Activated naive CD4-positive, alpha-beta T cell treated with anti-CD3 and anti-CD28 coated beads for 36 hours (primary cell): ENCODE measurements at regions not wholly inside any gene's neighbourhood (a gene's known extent, or its start where the extent isn't known, plus 50 kb on each side); places are given as distances from the start of the nearest gene placed in this dataset.

Source experiments
- CTCF ChIA-PET: fragments of 350-600 bp; sonication (Branson Sonifier 250); formaldehyde crosslinking; loops from one replicate; lab custom pipeline; 2021; ENCODE audit warnings: antibody characterized with exemption; lab: Charles Lee
- DNase-seq: peaks from one replicate; pipeline ENCODE4 v3.0.0-alpha.2; 2020
- H3K27ac Mint-ChIP-seq: one replicate; pipeline ENCODE4 v1.8.0; 2021; ENCODE audit warnings: mild to moderate bottlenecking, mixed read lengths
- H3K27me3 Mint-ChIP-seq: one replicate; pipeline ENCODE4 v1.8.0; 2021; ENCODE audit warnings: low read depth, mixed read lengths
- H3K36me3 Mint-ChIP-seq: one replicate; pipeline ENCODE4 v1.8.0; 2021; ENCODE audit warnings: low read depth, mixed read lengths
- H3K4me1 Mint-ChIP-seq: one replicate; pipeline ENCODE4 v1.8.0; 2021; ENCODE audit warnings: low read depth, mixed read lengths
- H3K4me3 Mint-ChIP-seq: one replicate; pipeline ENCODE4 v1.8.0; 2021; ENCODE audit warnings: mild to moderate bottlenecking, moderate library complexity, mixed read lengths
- H3K9me3 Mint-ChIP-seq: one replicate; pipeline ENCODE4 v1.8.0; 2021; ENCODE audit warnings: mixed read lengths
- intact Hi-C: fragments of 100-400 bp; cut with micrococcal nuclease; formaldehyde crosslinking; loops from one replicate; pipeline ENCODE4 v1.15.1; 2023

DNA sequence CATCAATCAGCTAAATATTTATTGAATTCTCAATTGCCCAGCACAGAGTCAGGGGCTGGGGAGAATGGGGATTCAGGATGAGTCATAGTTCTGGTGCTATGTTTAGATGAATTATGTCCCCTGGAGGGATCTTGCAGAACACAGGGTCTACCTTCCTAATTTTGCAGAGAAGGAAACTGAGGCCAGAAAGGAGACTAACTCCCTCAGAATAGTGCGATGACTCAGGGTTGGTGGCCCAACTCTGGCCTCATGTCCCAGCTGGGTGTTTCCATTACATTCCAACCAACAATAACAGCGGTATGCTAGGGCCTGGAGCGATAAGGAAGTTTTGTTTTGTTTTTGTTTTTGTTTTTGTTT is 270.9 kb downstream of the TLE3 start:
- Mint-ChIP-seq H3K36me3 (no peaks in the 10 kb centered on the region), H3K27me3 (no peaks in the 10 kb centered on the region), H3K4me3 (no peak overlapping the region), H3K27ac (no peak overlapping the region), H3K4me1 (no peaks in the 10 kb centered on the region), H3K9me3 (no peaks in the 10 kb centered on the region)
- no peak for DNase-seq
- CTCF ChIA-PET, result interaction anchor here (0.6 kb wide), 1 partner anchor 85 kb away, joined by 3 read pairs; no protein-coding TSS in a partner anchor
- intact Hi-C loops, result no loop called here

DNA sequence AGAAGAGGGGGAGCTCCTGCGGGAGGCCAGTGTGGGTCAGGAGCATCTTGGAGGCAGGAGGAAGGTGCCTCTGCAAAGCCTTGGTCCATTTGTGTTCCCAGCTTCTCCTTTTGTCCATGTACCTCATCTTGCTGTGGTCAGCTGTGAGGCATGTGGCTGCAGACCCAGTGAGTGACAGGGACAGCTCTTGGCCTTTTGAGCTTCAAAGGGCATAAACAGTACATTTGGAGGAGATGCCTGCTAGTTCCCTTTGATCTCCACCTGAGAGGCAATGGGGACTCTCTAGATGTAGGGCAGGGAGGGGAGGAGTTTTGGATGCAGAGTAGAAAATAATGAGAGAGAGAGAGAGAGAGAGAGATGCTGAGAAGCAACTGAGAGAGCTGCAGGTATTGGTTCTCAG is 270.0 kb downstream of the TLE3 start:
- no peak for DNase-seq
- Mint-ChIP-seq H3K9me3 (no peaks in the 10 kb centered on the region), H3K36me3 (no peaks in the 10 kb centered on the region), H3K27ac (no peak overlapping the region), H3K27me3 (no peaks in the 10 kb centered on the region), H3K4me1 (no peaks in the 10 kb centered on the region), H3K4me3 (no peak overlapping the region)
- CTCF ChIA-PET, result no interaction called here
- intact Hi-C loops, result no loop called here

DNA sequence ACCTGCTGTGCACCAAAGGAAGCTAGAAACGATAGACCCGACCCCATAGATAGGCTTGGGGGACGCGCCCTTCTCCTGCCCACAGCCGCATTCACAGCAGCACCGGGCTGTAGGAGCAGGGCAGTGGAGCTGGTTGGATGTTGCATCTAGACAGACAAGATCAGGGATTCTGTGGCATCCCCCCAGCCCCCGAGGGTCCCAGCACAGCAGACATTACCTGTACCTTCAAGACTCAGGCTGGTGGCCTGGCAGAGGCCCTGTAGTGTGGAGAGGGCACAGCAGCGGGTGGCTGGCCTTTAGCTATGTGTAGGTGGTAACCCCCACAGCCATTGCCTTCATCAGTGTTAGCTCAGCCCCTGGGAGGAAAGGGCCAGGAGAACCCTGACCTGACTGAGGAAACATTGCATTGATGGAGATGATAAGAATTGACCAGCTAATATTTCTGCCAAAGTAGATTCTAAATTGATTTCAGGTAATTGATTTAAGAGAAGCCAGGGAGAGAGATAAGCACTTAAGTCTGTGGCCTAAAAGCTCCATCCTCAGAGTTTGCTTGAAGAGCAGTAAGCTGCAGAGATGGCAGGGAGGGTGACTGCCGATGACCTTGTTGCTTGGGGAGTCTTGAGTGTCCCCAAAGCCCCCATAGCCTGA is 269.4 kb downstream of the TLE3 start:
- no peak for DNase-seq
- H3K27ac Mint-ChIP-seq, result no peak overlapping the region
- no peaks in the 10 kb centered on the region for H3K9me3 Mint-ChIP-seq
- H3K36me3 Mint-ChIP-seq, result no peaks in the 10 kb centered on the region
- CTCF ChIA-PET, result no interaction called here
- H3K4me1 Mint-ChIP-seq, result no peaks in the 10 kb centered on the region
- intact Hi-C loops, result no loop called here
- H3K4me3 Mint-ChIP-seq, result no peak overlapping the region
- no peaks in the 10 kb centered on the region for H3K27me3 Mint-ChIP-seq

DNA sequence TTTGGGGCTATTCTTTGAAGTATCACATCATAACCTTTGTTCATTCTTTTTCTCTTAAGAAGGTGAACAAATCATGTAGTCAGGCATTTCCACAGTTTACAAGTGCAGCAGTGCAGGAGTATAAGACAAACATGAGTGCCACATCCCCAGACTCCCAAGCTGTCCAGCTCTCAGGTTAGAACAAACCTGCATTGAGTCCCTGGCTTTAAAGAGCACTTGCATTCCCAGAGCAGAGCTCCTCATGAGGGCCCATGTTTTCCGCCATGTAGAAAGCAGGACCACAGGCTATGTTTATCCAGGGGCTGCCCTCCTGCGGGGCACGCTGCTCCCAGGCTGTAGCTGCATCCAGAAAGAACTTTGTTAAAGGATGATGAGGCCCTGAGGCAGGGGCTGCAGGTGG is 267.7 kb downstream of the TLE3 start:
- intact Hi-C loops, result no loop called here
- H3K27ac Mint-ChIP-seq, result no peak overlapping the region
- CTCF ChIA-PET, result no interaction called here
- H3K9me3 Mint-ChIP-seq, result no peaks in the 10 kb centered on the region
- no peaks in the 10 kb centered on the region for H3K36me3 Mint-ChIP-seq
- DNase-seq, result no peak
- H3K4me3 Mint-ChIP-seq, result no peak overlapping the region
- H3K27me3 Mint-ChIP-seq, result no peaks in the 10 kb centered on the region
- H3K4me1 Mint-ChIP-seq, result no peaks in the 10 kb centered on the region

DNA sequence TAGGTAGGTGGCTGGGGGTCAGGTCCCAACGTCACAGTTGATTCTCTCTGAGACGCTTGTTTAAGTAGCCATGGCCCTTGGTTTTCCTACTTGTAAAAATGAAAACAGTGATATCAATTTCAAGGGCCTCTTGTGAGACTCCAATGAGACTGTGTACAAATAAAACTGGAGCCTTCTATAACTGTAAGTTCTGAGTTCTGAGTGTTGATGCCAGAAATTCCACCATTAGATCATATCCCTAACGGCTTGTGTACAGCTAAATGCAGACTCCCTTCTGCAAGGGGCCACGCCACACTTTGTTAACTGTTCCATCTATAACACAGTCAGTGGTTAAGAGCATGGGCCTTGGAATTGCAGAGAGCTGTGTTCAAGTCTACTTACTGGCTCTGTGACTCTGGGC is 267.3 kb downstream of the TLE3 start:
- H3K9me3 Mint-ChIP-seq, result no peaks in the 10 kb centered on the region
- intact Hi-C loops, result no loop called here
- H3K36me3 Mint-ChIP-seq, result no peaks in the 10 kb centered on the region
- no peak overlapping the region for H3K27ac Mint-ChIP-seq
- CTCF ChIA-PET, result no interaction called here
- no peaks in the 10 kb centered on the region for H3K4me1 Mint-ChIP-seq
- no peak for DNase-seq
- no peak overlapping the region for H3K4me3 Mint-ChIP-seq
- no peaks in the 10 kb centered on the region for H3K27me3 Mint-ChIP-seq

DNA sequence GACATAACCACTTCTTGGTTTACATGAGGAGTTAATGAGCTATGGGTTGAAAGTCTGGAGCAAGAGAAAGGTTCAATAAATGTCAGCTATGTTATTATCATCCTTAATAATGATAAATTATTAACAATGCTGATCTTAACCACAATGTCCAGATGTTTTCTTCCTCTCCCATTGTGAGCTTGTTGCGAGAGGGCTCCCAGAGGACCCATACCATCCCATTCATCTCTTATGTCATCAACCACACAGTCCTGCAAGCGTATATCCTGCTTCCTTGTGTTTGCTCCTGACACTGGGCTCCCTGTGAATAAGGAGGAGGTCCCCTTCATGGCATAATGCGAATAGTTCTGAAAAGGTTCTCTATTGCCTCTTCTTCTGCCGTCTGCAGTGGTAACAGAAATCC is 266.8 kb downstream of the TLE3 start:
- H3K9me3 Mint-ChIP-seq, result no peaks in the 10 kb centered on the region
- no peaks in the 10 kb centered on the region for H3K4me1 Mint-ChIP-seq
- DNase-seq, result no peak
- no peaks in the 10 kb centered on the region for H3K36me3 Mint-ChIP-seq
- H3K4me3 Mint-ChIP-seq, result no peak overlapping the region
- H3K27me3 Mint-ChIP-seq, result no peaks in the 10 kb centered on the region
- H3K27ac Mint-ChIP-seq, result no peak overlapping the region
- CTCF ChIA-PET, result interaction anchor here (0.9 kb wide), 1 partner anchor 254 kb away, joined by 3 read pairs; no protein-coding TSS in a partner anchor
- intact Hi-C loops, result no loop called here

DNA sequence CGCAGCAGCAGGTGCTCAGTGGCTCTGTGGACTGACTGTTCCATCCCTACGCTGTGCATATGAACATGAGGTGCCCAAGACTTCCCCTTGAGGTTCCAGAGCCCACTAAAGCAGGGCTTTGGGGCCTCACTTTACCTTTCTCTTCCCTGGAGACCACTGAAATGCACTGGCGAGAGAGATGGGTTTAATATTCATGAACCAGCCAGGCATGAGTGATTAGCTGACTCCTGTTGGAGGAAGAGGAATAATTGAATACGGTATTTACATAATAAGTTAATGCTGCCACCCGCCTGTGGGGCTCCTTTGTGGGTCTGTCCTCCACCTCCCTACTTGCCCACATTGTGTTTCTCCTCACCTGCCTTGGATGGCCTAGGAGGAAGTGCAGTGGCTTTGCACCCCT is 263.4 kb downstream of the TLE3 start:
- Mint-ChIP-seq H3K9me3 (no peaks in the 10 kb centered on the region), H3K4me3 (no peak overlapping the region), H3K4me1 (no peaks in the 10 kb centered on the region), H3K27ac (no peak overlapping the region), H3K36me3 (no peaks in the 10 kb centered on the region), H3K27me3 (no peaks in the 10 kb centered on the region)
- no peak for DNase-seq
- intact Hi-C loops, result no loop called here
- CTCF ChIA-PET, result no interaction called here

DNA sequence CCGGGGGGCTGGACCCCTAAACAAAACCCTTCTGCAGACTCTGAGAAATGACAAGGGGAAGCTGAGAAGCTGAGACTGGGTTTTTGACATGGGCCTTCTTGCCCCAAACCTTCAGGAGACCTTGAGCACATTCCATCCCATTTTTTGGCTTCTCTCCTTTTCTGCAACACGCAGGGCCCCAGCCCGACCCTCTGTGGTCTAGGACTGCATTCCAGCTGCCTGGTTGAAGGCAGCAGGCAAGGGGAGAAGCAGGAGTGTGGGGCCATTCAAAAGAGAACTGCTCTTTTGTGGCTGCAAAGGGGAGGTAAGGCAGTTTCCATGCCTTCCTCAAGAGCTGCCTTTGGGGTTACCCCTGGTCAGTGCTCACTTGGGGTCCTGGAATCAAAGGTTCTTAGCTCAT is 263.0 kb downstream of the TLE3 start:
- no peak overlapping the region for H3K4me3 Mint-ChIP-seq
- H3K27ac Mint-ChIP-seq, result no peak overlapping the region
- intact Hi-C loops, result no loop called here
- H3K36me3 Mint-ChIP-seq, result no peaks in the 10 kb centered on the region
- DNase-seq, result no peak
- no peaks in the 10 kb centered on the region for H3K4me1 Mint-ChIP-seq
- CTCF ChIA-PET, result interaction anchor here (0.9 kb wide), 1 partner anchor 19 kb away, joined by 3 read pairs; no protein-coding TSS in a partner anchor
- no peaks in the 10 kb centered on the region for H3K9me3 Mint-ChIP-seq
- H3K27me3 Mint-ChIP-seq, result no peaks in the 10 kb centered on the region

DNA sequence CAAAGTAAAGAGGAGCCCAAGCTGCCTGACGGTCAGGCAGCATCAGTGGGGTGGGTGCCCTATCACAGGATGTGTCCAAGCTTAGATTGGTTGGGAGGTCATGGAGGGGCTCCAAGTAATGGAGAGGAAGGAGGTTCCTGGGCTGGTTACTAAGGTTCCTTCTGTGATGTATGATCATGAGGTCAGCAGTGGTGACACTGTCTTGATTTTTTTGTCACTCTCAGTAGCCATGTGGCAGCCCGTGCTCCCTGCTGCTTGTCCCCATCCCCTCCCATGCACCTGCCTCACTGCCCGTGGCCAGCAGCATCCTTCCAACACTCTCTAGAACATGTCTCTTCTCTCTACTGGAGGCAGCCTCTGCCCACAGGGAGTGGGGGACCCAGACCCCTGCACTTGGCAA is 261.7 kb downstream of the TLE3 start:
- no peaks in the 10 kb centered on the region for H3K4me1 Mint-ChIP-seq
- CTCF ChIA-PET, result interaction anchor here (0.9 kb wide), 1 partner anchor 18 kb away, joined by 3 read pairs; no protein-coding TSS in a partner anchor

DNA sequence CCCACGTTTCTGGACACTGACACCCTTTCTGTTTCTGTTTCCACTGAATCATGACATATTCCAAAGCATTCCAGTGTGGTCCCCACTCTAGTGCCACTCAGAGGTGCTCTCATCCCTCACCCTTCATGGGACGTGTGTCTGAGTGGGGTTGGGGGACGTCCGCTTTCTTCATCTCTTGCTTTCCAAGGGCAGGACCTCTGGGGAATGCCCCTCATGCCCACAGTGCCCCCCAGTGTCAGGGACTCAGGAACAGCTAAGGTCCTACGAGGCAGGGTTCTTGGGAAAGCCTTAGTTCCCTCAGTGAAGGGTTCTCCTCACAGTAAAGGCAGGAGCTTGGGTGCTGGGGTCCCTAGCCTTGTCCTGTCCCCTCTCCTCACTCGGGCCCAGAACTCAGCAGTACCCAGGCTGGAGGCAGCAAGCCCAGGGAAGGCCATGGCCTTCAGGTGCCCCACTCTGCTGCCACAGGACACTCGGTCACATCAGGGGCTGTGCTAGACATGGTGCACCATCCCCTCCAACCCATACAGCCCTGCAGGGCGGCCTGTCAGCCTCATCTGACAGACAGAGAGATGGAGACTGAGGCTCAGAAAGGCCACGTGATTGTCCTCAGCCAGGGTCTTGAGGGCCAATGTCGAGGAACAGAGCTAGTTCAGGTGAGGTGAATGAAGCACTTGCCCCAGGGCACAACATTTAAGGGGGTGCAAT is 261.0 kb downstream of the TLE3 start:
- Mint-ChIP-seq H3K4me1 (no peaks in the 10 kb centered on the region), H3K9me3 (no peaks in the 10 kb centered on the region), H3K27me3 (no peaks in the 10 kb centered on the region), H3K4me3 (no peak overlapping the region), H3K36me3 (no peaks in the 10 kb centered on the region), H3K27ac (no peak overlapping the region)
- CTCF ChIA-PET, result no interaction called here
- DNase-seq, result no peak
- intact Hi-C loops, result no loop called here

More for the DNA sequence above, 261.7 kb downstream of the TLE3 start:
- DNase-seq, result no peak
- Mint-ChIP-seq H3K9me3 (no peaks in the 10 kb centered on the region), H3K4me3 (no peak overlapping the region), H3K36me3 (no peaks in the 10 kb centered on the region), H3K27ac (no peak overlapping the region), H3K27me3 (no peaks in the 10 kb centered on the region)
- intact Hi-C loops, result no loop called here

DNA sequence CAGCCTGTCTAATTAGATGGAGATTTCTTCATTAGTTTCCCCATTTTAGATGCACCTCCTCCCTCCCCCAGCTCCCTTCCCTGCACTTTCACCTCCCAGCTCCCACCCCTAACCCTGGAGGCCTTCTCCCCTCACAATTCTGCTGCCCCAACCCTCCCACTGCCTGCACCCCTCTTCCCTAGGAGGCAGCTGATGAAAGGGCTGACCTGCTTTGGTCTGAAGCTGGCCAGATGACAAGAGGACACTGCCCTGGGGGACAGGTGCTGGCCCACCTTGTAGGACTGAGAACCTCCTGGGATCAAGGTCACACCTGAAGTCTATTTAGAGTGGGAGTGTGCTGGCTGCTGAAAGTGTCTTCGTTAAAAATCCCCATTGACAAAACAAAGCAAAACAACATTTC is 259.4 kb downstream of the TLE3 start:
- DNase-seq, result no peak
- H3K9me3 Mint-ChIP-seq, result no peaks in the 10 kb centered on the region
- H3K36me3 Mint-ChIP-seq, result no peaks in the 10 kb centered on the region
- no peak overlapping the region for H3K27ac Mint-ChIP-seq
- H3K4me3 Mint-ChIP-seq, result no peak overlapping the region
- H3K4me1 Mint-ChIP-seq, result no peaks in the 10 kb centered on the region
- intact Hi-C loops, result no loop called here
- CTCF ChIA-PET, result no interaction called here
- no peaks in the 10 kb centered on the region for H3K27me3 Mint-ChIP-seq

DNA sequence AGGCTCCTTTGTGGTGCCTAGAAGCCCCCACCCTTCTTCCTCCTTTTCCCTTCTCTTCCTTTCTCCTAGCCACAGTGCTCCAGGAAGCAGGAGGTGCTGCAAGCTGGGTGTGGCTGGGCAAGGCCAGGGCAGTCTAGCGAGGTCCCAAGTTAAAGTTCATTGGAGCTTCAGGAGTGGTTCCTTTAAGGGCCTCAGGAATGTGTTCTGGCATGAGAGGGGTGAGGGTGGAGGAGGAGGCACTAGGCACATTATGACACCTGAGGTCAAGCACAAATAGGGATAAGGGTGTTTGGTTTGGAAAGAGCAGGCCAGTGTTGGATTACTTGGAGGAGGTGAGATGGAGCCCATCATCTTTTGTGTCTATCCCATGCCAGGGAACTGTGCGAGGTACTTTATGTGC is 258.7 kb downstream of the TLE3 start:
- CTCF ChIA-PET, result interaction anchor here (0.7 kb wide), 1 partner anchor 111 kb away, joined by 4 read pairs; no protein-coding TSS in a partner anchor
- no peaks in the 10 kb centered on the region for H3K36me3 Mint-ChIP-seq
- no peak overlapping the region for H3K27ac Mint-ChIP-seq
- no peaks in the 10 kb centered on the region for H3K4me1 Mint-ChIP-seq
- DNase-seq, result no peak
- H3K9me3 Mint-ChIP-seq, result no peaks in the 10 kb centered on the region
- intact Hi-C loops, result no loop called here
- no peaks in the 10 kb centered on the region for H3K27me3 Mint-ChIP-seq
- H3K4me3 Mint-ChIP-seq, result no peak overlapping the region
